ENCODE measurements at regions not wholly inside any gene's neighbourhood (a gene's known extent, or its start where the extent isn't known, plus 50 kb on each side); places are given as distances from the start of the nearest gene placed in this dataset.

GRCh38 chr16:52928955-52929354 is 123.7 kb downstream of the CHD9NB start:
- no peaks in the 10 kb centered on the region for H3K36me3 ChIP-seq (ENCODE audit: control insufficient read depth in 2 of 2, extremely low read depth in 1 of 2, insufficient read depth in 1 of 2, low read length in 1 of 2)
- no peak for DNase-seq
- no peaks in the 10 kb centered on the region for H3K4me1 ChIP-seq (ENCODE audit: control insufficient read depth in 1 of 2, extremely low read depth in 1 of 2, insufficient read depth in 2 of 2, low read length in 2 of 2)
- POLR2A ChIA-PET: no interaction called here
- H3K4me3 ChIP-seq (ENCODE audit: control insufficient read depth in 1 of 2, extremely low read depth in 1 of 2, low read length in 1 of 2): no peak overlapping the region
- WGBS (ENCODE audit: insufficient coverage): no CpG with 5 or more reads among the region's 3 CpGs
- H3K9me3 ChIP-seq: no peaks in the 10 kb centered on the region
- Mint-ChIP-seq H3K4me1 (no peaks in the 10 kb centered on the region), H3K36me3 (no peaks in the 10 kb centered on the region), H3K27ac (no peak overlapping the region), H3K27me3 (peaks cover 4 to 8% of the 10 kb centered on the region in 2 donors), H3K4me3 (no peak overlapping the region), H3K9me3 (peaks cover 2 to 3% (median 3%) of the 10 kb centered on the region in 3 donors)
- CTCF ChIA-PET: no interaction called here
- no peaks in the 10 kb centered on the region for H3K27me3 ChIP-seq (replicated peaks in 1 of 2; ENCODE audit: control insufficient read depth in 2 of 2, extremely low read depth in 1 of 2, insufficient read depth in 2 of 2, low read length in 1 of 2)
- no peak overlapping the region for H3K27ac ChIP-seq (ENCODE audit: low read length)
- ATAC-seq (replicated peaks in 1 of 4): no peak

- DNase-seq (no peak), ATAC-seq (replicated peaks in 1 of 4) (no peak)
- H3K4me1 ChIP-seq (ENCODE audit: control insufficient read depth in 1 of 2, extremely low read depth in 1 of 2, insufficient read depth in 2 of 2, low read length in 2 of 2): no peaks in the 10 kb centered on the region
- Mint-ChIP-seq H3K4me3 (no peak overlapping the region), H3K27me3 (peaks cover 14 to 21% of the 10 kb centered on the region in 2 donors), H3K27ac (no peak overlapping the region), H3K36me3 (no peaks in the 10 kb centered on the region), H3K4me1 (no peaks in the 10 kb centered on the region), H3K9me3 (peaks cover 0 to 9% (median 0%) of the 10 kb centered on the region in 3 donors)
- H3K9me3 ChIP-seq: no peaks in the 10 kb centered on the region
- WGBS (ENCODE audit: insufficient coverage): 0% methylated on average over 1 of the region's 4 CpGs
- H3K27me3 ChIP-seq (replicated peaks in 1 of 2; ENCODE audit: control insufficient read depth in 2 of 2, extremely low read depth in 1 of 2, insufficient read depth in 2 of 2, low read length in 1 of 2): no peaks in the 10 kb centered on the region
- H3K27ac ChIP-seq (ENCODE audit: low read length): no peak overlapping the region
- no peak overlapping the region for H3K4me3 ChIP-seq (ENCODE audit: control insufficient read depth in 1 of 2, extremely low read depth in 1 of 2, low read length in 1 of 2)
- ChIA-PET CTCF (no interaction called here), POLR2A (no interaction called here)
- H3K36me3 ChIP-seq (ENCODE audit: control insufficient read depth in 2 of 2, extremely low read depth in 1 of 2, insufficient read depth in 1 of 2, low read length in 1 of 2): no peaks in the 10 kb centered on the region
Observed at GRCh38 chr16:52925143-52925542, 127.6 kb downstream of the CHD9NB start.

- no peaks in the 10 kb centered on the region for H3K4me1 Mint-ChIP-seq
- H3K27ac ChIP-seq (ENCODE audit: low read length): no peak overlapping the region
- no peaks in the 10 kb centered on the region for H3K4me1 ChIP-seq (ENCODE audit: control insufficient read depth in 1 of 2, extremely low read depth in 1 of 2, insufficient read depth in 2 of 2, low read length in 2 of 2)
- 83% methylated on average over 3 of the region's 4 CpGs for WGBS (ENCODE audit: insufficient coverage)
- no peaks in the 10 kb centered on the region for H3K36me3 ChIP-seq (ENCODE audit: control insufficient read depth in 2 of 2, extremely low read depth in 1 of 2, insufficient read depth in 1 of 2, low read length in 1 of 2)
- peaks cover 0 to 9% (median 0%) of the 10 kb centered on the region in 3 donors for H3K9me3 Mint-ChIP-seq
- no peaks in the 10 kb centered on the region for H3K9me3 ChIP-seq
- H3K4me3 ChIP-seq (ENCODE audit: control insufficient read depth in 1 of 2, extremely low read depth in 1 of 2, low read length in 1 of 2): no peak overlapping the region
- ChIA-PET CTCF (no interaction called here), POLR2A (no interaction called here)
- H3K36me3 Mint-ChIP-seq: no peaks in the 10 kb centered on the region
- ATAC-seq (replicated peaks in 1 of 4) (no peak), DNase-seq (no peak)
- no peak overlapping the region for H3K27ac Mint-ChIP-seq
- H3K27me3 Mint-ChIP-seq: peaks cover 14 to 21% of the 10 kb centered on the region in 2 donors
- H3K27me3 ChIP-seq (replicated peaks in 1 of 2; ENCODE audit: control insufficient read depth in 2 of 2, extremely low read depth in 1 of 2, insufficient read depth in 2 of 2, low read length in 1 of 2): no peaks in the 10 kb centered on the region
- H3K4me3 Mint-ChIP-seq: no peak overlapping the region
Observed at GRCh38 chr16:52924162-52924561, 128.5 kb downstream of the CHD9NB start.

GRCh38 chr16:52921104-52921503 is 131.6 kb downstream of the CHD9NB start:
- no peak for DNase-seq
- Mint-ChIP-seq H3K27ac (no peak overlapping the region), H3K27me3 (peaks cover 14 to 21% of the 10 kb centered on the region in 2 donors), H3K36me3 (no peaks in the 10 kb centered on the region), H3K4me1 (no peaks in the 10 kb centered on the region), H3K4me3 (no peak overlapping the region), H3K9me3 (peaks cover 0 to 12% (median 0%) of the 10 kb centered on the region in 3 donors)
- Histone ChIP-seq H3K27me3 (replicated peaks in 1 of 2; ENCODE audit: control insufficient read depth in 2 of 2, extremely low read depth in 1 of 2, insufficient read depth in 2 of 2, low read length in 1 of 2) (no peaks in the 10 kb centered on the region), H3K36me3 (ENCODE audit: control insufficient read depth in 2 of 2, extremely low read depth in 1 of 2, insufficient read depth in 1 of 2, low read length in 1 of 2) (no peaks in the 10 kb centered on the region), H3K4me1 (ENCODE audit: control insufficient read depth in 1 of 2, extremely low read depth in 1 of 2, insufficient read depth in 2 of 2, low read length in 2 of 2) (no peaks in the 10 kb centered on the region), H3K4me3 (ENCODE audit: control insufficient read depth in 1 of 2, extremely low read depth in 1 of 2, low read length in 1 of 2) (no peak overlapping the region), H3K27ac (ENCODE audit: low read length) (no peak overlapping the region), H3K9me3 (no peaks in the 10 kb centered on the region)
- ChIA-PET CTCF (no interaction called here), POLR2A (no interaction called here)
- no peak for ATAC-seq (replicated peaks in 1 of 4)
- WGBS (ENCODE audit: insufficient coverage): 100% methylated on average over 1 of the region's 8 CpGs

DNA sequence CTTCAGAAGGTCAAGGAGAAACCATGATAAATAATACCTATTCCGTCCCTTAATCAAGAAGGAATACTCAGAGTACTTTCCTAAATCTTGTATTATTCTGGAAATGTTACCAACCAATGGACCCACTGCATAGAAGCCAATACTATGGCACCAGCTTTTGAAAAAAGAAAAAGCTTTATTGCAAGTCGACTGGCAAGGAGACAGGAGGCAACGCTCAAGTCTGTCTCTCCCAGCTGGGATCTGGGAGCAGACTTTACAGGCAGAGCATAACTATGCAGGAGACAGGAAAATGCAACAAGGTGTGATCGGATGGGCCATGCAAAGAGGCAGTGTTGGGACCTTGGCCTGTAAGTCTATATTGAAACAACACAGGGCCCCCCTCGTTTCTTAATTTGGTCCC is 132.4 kb downstream of the CHD9NB start:
- no peak overlapping the region for H3K27ac ChIP-seq (ENCODE audit: low read length)
- POLR2A ChIA-PET: no interaction called here
- CTCF ChIA-PET: no interaction called here
- Mint-ChIP-seq H3K36me3 (no peaks in the 10 kb centered on the region), H3K27me3 (peaks cover 14 to 21% of the 10 kb centered on the region in 2 donors), H3K27ac (no peak overlapping the region), H3K4me1 (no peaks in the 10 kb centered on the region), H3K9me3 (peaks cover 0 to 14% (median 0%) of the 10 kb centered on the region in 3 donors), H3K4me3 (no peak overlapping the region)
- 73% methylated on average over 4 of the region's 5 CpGs for WGBS (ENCODE audit: insufficient coverage)
- DNase-seq (no peak), ATAC-seq (replicated peaks in 1 of 4) (no peak)
- H3K9me3 ChIP-seq: no peaks in the 10 kb centered on the region
- H3K27me3 ChIP-seq (replicated peaks in 1 of 2; ENCODE audit: control insufficient read depth in 2 of 2, extremely low read depth in 1 of 2, insufficient read depth in 2 of 2, low read length in 1 of 2): no peaks in the 10 kb centered on the region
- H3K36me3 ChIP-seq (ENCODE audit: control insufficient read depth in 2 of 2, extremely low read depth in 1 of 2, insufficient read depth in 1 of 2, low read length in 1 of 2): no peaks in the 10 kb centered on the region
- no peak overlapping the region for H3K4me3 ChIP-seq (ENCODE audit: control insufficient read depth in 1 of 2, extremely low read depth in 1 of 2, low read length in 1 of 2)
- H3K4me1 ChIP-seq (ENCODE audit: control insufficient read depth in 1 of 2, extremely low read depth in 1 of 2, insufficient read depth in 2 of 2, low read length in 2 of 2): no peaks in the 10 kb centered on the region

DNA sequence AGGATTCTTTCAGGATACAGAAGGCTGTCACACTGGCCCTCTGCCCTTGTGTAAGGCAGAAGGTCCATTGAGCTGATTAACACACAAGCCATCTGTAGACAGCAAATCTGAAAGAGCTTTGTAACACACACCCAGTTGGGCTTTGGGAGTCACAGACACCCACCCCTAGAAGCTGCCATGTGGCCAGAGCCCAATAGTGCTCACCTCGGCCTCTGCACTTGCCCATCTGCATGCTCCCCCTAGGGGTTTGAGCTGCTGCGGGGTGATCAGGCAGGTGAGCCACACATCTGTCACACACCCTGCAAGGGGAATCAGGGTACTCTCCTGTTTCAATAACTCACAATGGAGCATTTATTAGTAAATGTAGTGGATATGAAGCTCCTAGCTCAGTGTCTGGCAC is 138.3 kb downstream of the CHD9NB start:
- H3K36me3 ChIP-seq (ENCODE audit: control insufficient read depth in 2 of 2, extremely low read depth in 1 of 2, insufficient read depth in 1 of 2, low read length in 1 of 2): no peaks in the 10 kb centered on the region

DNA sequence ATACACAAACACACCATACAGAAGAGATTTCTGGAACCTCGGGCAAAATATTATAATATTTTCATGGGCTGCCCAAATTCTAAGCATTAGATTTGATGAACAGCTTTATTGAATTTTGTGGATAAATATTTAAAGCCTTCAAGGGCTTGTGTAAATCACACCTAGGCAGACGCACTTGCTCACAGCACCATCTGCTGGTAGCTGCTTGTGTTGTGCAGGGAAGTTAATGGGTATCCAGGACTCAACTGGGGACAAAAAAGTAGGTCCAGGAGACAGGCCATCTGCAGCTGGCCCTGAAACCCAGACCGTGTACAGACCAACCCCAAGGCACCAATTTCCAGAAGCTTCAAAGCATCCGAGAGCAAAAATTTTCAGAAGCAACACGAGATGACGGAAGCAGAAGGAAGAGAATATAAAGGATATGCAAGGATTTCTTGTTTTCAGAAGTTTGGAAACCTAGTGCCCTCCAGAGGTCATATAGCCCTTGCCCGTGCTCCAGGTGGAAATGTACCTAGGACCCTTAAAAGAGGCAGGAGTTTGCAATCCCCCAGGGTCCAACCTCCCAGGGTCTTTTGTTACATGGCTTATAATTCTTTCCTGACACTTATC is 140.0 kb downstream of the CHD9NB start:
- H3K4me1 Mint-ChIP-seq: no peaks in the 10 kb centered on the region
- Histone ChIP-seq H3K4me1 (ENCODE audit: control insufficient read depth in 1 of 2, extremely low read depth in 1 of 2, insufficient read depth in 2 of 2, low read length in 2 of 2) (no peaks in the 10 kb centered on the region), H3K27ac (ENCODE audit: low read length) (no peak overlapping the region), H3K36me3 (ENCODE audit: control insufficient read depth in 2 of 2, extremely low read depth in 1 of 2, insufficient read depth in 1 of 2, low read length in 1 of 2) (no peaks in the 10 kb centered on the region), H3K4me3 (ENCODE audit: control insufficient read depth in 1 of 2, extremely low read depth in 1 of 2, low read length in 1 of 2) (no peak overlapping the region), H3K9me3 (no peaks in the 10 kb centered on the region), H3K27me3 (replicated peaks in 1 of 2; ENCODE audit: control insufficient read depth in 2 of 2, extremely low read depth in 1 of 2, insufficient read depth in 2 of 2, low read length in 1 of 2) (peaks cover 0 to 7% of the 10 kb centered on the region in 2 experiments)
- peaks cover 0 to 4% (median 0%) of the 10 kb centered on the region in 3 donors for H3K9me3 Mint-ChIP-seq
- CTCF ChIA-PET: interaction anchor here in 1 of 2 donors (0.6 kb wide), 1 partner anchor 1215 kb away, joined by 4 read pairs; no protein-coding TSS in a partner anchor
- H3K27me3 Mint-ChIP-seq: peaks cover 3 to 4% of the 10 kb centered on the region in 2 donors
- POLR2A ChIA-PET: no interaction called here
- DNase-seq (peak in 1 of 35 experiments; percentile 12), ATAC-seq (replicated peaks in 1 of 4) (no peak)
- no peak overlapping the region for H3K4me3 Mint-ChIP-seq
- no peak overlapping the region for H3K27ac Mint-ChIP-seq
- WGBS (ENCODE audit: insufficient coverage): 60% methylated on average over 1 of the region's 7 CpGs
- no peaks in the 10 kb centered on the region for H3K36me3 Mint-ChIP-seq

More for the DNA sequence above, 138.3 kb downstream of the CHD9NB start:
- no peaks in the 10 kb centered on the region for H3K4me1 Mint-ChIP-seq
- peaks cover 0 to 4% (median 0%) of the 10 kb centered on the region in 3 donors for H3K9me3 Mint-ChIP-seq
- 100% methylated on average over 1 of the region's 2 CpGs for WGBS (ENCODE audit: insufficient coverage)
- no peaks in the 10 kb centered on the region for H3K36me3 Mint-ChIP-seq
- Histone ChIP-seq H3K9me3 (no peaks in the 10 kb centered on the region), H3K4me1 (ENCODE audit: control insufficient read depth in 1 of 2, extremely low read depth in 1 of 2, insufficient read depth in 2 of 2, low read length in 2 of 2) (no peaks in the 10 kb centered on the region), H3K4me3 (ENCODE audit: control insufficient read depth in 1 of 2, extremely low read depth in 1 of 2, low read length in 1 of 2) (no peak overlapping the region), H3K27ac (ENCODE audit: low read length) (no peak overlapping the region), H3K27me3 (replicated peaks in 1 of 2; ENCODE audit: control insufficient read depth in 2 of 2, extremely low read depth in 1 of 2, insufficient read depth in 2 of 2, low read length in 1 of 2) (peaks cover 0 to 7% of the 10 kb centered on the region in 2 experiments)
- peaks cover 3 to 4% of the 10 kb centered on the region in 2 donors for H3K27me3 Mint-ChIP-seq
- ATAC-seq (replicated peaks in 1 of 4): no peak
- CTCF ChIA-PET: no interaction called here
- no peak overlapping the region for H3K27ac Mint-ChIP-seq
- H3K4me3 Mint-ChIP-seq: no peak overlapping the region
- POLR2A ChIA-PET: no interaction called here
- no peak for DNase-seq
